ENCODE measurements at regions not wholly inside any gene's neighbourhood (a gene's known extent, or its start where the extent isn't known, plus 50 kb on each side); places are given as distances from the start of the nearest gene placed in this dataset.

DNA sequence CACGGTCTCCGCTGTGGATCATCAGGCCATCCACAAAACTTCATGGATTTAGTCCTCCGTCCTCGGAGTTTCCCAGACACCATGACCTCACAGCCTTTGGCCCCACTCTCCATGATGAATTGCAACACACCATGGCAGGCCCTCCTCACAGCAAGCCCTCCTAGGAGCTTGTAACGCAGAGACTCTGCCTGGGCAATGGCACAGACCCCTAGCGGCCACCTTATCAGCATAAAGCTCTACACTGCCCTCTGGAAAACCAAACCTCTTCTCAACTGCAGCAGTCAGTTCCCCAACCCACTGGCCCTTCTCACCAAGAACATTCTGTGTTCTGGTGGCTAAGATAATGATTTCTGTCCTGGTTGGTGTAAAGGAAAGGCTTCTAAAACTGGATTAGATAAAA lies 238.4 kb upstream of the USP15 start:
- TF ChIP-seq, protein P1, sequence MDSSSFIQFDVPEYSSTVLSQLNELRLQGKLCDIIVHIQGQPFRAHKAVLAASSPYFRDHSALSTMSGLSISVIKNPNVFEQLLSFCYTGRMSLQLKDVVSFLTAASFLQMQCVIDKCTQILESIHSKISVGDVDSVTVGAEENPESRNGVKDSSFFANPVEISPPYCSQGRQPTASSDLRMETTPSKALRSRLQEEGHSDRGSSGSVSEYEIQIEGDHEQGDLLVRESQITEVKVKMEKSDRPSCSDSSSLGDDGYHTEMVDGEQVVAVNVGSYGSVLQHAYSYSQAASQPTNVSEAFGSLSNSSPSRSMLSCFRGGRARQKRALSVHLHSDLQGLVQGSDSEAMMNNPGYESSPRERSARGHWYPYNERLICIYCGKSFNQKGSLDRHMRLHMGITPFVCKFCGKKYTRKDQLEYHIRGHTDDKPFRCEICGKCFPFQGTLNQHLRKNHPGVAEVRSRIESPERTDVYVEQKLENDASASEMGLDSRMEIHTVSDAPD (CRISPR knock-in tag; IDR thresholded peaks at IDR 0.05): no peak
- no peak for TF ChIP-seq ZFPM2 (CRISPR knock-in tag; IDR thresholded peaks at IDR 0.05)
- no peak for TF ChIP-seq HMG20B (CRISPR knock-in tag; IDR thresholded peaks at IDR 0.05)
- TF ChIP-seq SMAD4 (CRISPR knock-in tag; conservative IDR thresholded peaks at IDR 0.05): no peak
- TF ChIP-seq SETDB1 (IDR thresholded peaks at IDR 0.05; ENCODE audit: low read length): no peak
- no peak for TF ChIP-seq SIRT6 (IDR thresholded peaks at IDR 0.05; ENCODE audit: low read depth, low read length)
- no peak for TF ChIP-seq ZC3H11A (IDR thresholded peaks at IDR 0.05; ENCODE audit: low read depth, low read length)
- no peak for TF ChIP-seq CHD1 (IDR thresholded peaks at IDR 0.05; ENCODE audit: low read length)
- no peak for TF ChIP-seq CBX3 (IDR thresholded peaks at IDR 0.05; ENCODE audit: borderline replicate concordance in 1 of 2, low read length in 2 of 2)
- no peak for TF ChIP-seq RFX5 (IDR thresholded peaks at IDR 0.05; ENCODE audit: low read depth, low read length)
- TF ChIP-seq PTRF (tag; IDR thresholded peaks at IDR 0.05): no peak
- no peak for TF ChIP-seq COPS2 (conservative IDR thresholded peaks at IDR 0.05)
- TF ChIP-seq ZFP36 (IDR thresholded peaks at IDR 0.05; ENCODE audit: low read depth, low read length, partially characterized antibody): no peak
- TF ChIP-seq ZNF274 (IDR thresholded peaks at IDR 0.05; ENCODE audit: borderline replicate concordance, low read depth, low read length): no peak

Measured in K562 (cell line).